Astrocyte (in vitro differentiated cells and primary cell): ENCODE measurements at regions not wholly inside any gene's neighbourhood (a gene's known extent, or its start where the extent isn't known, plus 50 kb on each side); places are given as distances from the start of the nearest gene placed in this dataset.

Source experiments
- EZH2 ChIP-seq: IDR thresholded peaks from 2 replicates; pipeline ENCODE4 v1.6.1; 2012; ENCODE audit warnings: mild to moderate bottlenecking, low read length, inconsistent platforms; ENCODE audit not compliant: insufficient read depth
- TF ChIP-seq, protein P1 (sequence below): IDR thresholded peaks from 2 replicates; pipeline ENCODE4 v1.5.1; 2011; ENCODE audit warnings: low read depth, mild to moderate bottlenecking, inconsistent platforms, low read length, moderate library complexity; ENCODE audit not compliant: insufficient read depth

DNA sequence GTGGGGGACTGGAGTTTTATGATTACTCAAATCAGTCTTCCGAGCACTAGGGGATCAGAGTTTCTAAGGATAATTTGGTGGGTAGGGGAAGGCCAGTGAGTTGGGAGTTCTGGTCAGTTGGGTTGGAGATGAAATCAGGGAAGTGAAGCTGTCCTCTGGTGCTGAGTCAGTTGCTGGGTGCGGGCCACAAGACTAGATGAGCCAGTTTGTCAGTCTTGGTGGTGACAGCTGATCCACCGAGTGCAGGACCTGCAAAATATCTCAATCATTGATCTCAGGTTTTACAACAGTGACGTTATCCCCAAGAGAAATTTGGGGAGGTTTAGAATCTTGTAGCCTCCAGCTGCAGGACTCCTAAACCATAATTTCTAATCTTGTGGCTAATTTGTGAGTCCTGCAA is 249.4 kb downstream of the FAM43A start:
- TF ChIP-seq, protein P1, sequence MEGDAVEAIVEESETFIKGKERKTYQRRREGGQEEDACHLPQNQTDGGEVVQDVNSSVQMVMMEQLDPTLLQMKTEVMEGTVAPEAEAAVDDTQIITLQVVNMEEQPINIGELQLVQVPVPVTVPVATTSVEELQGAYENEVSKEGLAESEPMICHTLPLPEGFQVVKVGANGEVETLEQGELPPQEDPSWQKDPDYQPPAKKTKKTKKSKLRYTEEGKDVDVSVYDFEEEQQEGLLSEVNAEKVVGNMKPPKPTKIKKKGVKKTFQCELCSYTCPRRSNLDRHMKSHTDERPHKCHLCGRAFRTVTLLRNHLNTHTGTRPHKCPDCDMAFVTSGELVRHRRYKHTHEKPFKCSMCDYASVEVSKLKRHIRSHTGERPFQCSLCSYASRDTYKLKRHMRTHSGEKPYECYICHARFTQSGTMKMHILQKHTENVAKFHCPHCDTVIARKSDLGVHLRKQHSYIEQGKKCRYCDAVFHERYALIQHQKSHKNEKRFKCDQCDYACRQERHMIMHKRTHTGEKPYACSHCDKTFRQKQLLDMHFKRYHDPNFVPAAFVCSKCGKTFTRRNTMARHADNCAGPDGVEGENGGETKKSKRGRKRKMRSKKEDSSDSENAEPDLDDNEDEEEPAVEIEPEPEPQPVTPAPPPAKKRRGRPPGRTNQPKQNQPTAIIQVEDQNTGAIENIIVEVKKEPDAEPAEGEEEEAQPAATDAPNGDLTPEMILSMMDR: no peak
- TF ChIP-seq EZH2: no peak
